ENCODE measurements at regions not wholly inside any gene's neighbourhood (a gene's known extent, or its start where the extent isn't known, plus 50 kb on each side); places are given as distances from the start of the nearest gene placed in this dataset.
"Not testable (repeated sequence)": the region's sequence is repeated elsewhere in the genome, so short reads cannot be mapped to it uniquely, and the experiment has no call there.

- not testable (repeated sequence) for TF ChIP-seq POLR2A (IDR thresholded peaks at IDR 0.05; ENCODE audit: low read depth); CTCF (IDR thresholded peaks at IDR 0.05)
These were observed 74.7 kb downstream of the NPIPA8 start for GRCh38 chr16:18261848-18262247.
